ENCODE measurements at regions not wholly inside any gene's neighbourhood (a gene's known extent, or its start where the extent isn't known, plus 50 kb on each side); places are given as distances from the start of the nearest gene placed in this dataset.

DNA sequence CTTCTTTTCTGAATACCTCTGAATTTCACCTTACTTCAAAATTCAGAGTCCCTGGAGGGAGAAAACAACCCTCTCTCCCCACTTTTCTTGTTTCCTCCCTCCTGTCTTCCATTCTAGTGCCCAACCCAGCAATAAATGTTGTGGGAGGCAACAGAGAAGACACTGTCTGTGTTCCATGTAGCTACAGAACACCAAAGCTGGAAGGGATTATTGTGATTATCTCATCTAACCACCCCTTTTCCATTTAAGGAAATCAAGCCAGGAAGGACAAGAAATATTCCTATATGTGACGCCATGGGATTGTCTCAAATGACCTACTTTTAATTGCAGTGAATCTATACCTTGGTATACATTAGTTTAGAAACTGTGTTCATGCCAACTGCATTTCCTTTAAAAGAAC lies 476.6 kb upstream of the TNC start:
- ATAC-seq (no peak), DNase-seq (ENCODE audit: low read depth in 1 of 2, low spot score in 1 of 2) (no peak), FAIRE-seq (no peak)
- POLR2A ChIA-PET = interaction anchor here (1.0 to 3.4 kb wide), 3 partner anchors 78 to 559 kb away, joined by 3 to 40 read pairs (median 15); partner anchors contain the start of gene PAPPA
- Histone ChIP-seq H3K9me3 (peaks cover 8% of the 10 kb centered on the region), H3K4me3 (no peak overlapping the region), H3K4me2 (peak overlapping the region; percentile 46; the same call in 2 of the 3 replicates), H3K27ac (peak overlapping the region; percentile 89 to 93), H3K4me1 (peaks cover 64% of the 10 kb centered on the region)
- WGBS (ENCODE audit: missing lambda C conversion rate) = 89% methylated on average over 1 of the region's 1 CpG
- CTCF ChIA-PET = interaction anchor here (0.7 to 7.3 kb wide), 27 partner anchors 10 to 1061 kb away, joined by 3 to 118 read pairs (median 6); no protein-coding TSS in a partner anchor
- TF ChIP-seq MYC (IDR thresholded peaks at IDR 0.05; ENCODE audit: borderline replicate concordance, low read length) (no peak), TFCP2L1 (CRISPR knock-in tag; IDR thresholded peaks at IDR 0.05) (no peak), MAZ (IDR thresholded peaks at IDR 0.05; ENCODE audit: borderline replicate concordance, low read depth, low read length) (no peak), CBX2 (IDR thresholded peaks at IDR 0.05; ENCODE audit: borderline replicate concordance, low read depth) (no peak), RARB (CRISPR knock-in tag; IDR thresholded peaks at IDR 0.05) (no peak), FOSL2 (IDR thresholded peaks at IDR 0.05) (no peak), FOSL2 (CRISPR knock-in tag; IDR thresholded peaks at IDR 0.05) (no peak), HOXB5 (CRISPR knock-in tag; IDR thresholded peaks at IDR 0.05) (no peak), RFX5 (IDR thresholded peaks at IDR 0.05) (no peak), SMC3 (IDR thresholded peaks at IDR 0.05) (no peak), HOXA7 (CRISPR knock-in tag; IDR thresholded peaks at IDR 0.05) (no peak), TP53 (CRISPR knock-in tag; IDR thresholded peaks at IDR 0.05) (no peak), HDAC2 (IDR thresholded peaks at IDR 0.05) (no peak), CEBPB (IDR thresholded peaks at IDR 0.05) (no peak), KDM1A (IDR thresholded peaks at IDR 0.05; ENCODE audit: low read depth) (no peak)
- TF ChIP-seq, protein P1, sequence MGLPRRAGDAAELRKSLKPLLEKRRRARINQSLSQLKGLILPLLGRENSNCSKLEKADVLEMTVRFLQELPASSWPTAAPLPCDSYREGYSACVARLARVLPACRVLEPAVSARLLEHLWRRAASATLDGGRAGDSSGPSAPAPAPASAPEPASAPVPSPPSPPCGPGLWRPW (IDR thresholded peaks at IDR 0.05) = no peak
- TF ChIP-seq, protein P2, sequence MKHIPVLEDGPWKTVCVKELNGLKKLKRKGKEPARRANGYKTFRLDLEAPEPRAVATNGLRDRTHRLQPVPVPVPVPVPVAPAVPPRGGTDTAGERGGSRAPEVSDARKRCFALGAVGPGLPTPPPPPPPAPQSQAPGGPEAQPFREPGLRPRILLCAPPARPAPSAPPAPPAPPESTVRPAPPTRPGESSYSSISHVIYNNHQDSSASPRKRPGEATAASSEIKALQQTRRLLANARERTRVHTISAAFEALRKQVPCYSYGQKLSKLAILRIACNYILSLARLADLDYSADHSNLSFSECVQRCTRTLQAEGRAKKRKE (CRISPR knock-in tag; IDR thresholded peaks at IDR 0.05; ENCODE audit: low read depth) = no peak

DNA sequence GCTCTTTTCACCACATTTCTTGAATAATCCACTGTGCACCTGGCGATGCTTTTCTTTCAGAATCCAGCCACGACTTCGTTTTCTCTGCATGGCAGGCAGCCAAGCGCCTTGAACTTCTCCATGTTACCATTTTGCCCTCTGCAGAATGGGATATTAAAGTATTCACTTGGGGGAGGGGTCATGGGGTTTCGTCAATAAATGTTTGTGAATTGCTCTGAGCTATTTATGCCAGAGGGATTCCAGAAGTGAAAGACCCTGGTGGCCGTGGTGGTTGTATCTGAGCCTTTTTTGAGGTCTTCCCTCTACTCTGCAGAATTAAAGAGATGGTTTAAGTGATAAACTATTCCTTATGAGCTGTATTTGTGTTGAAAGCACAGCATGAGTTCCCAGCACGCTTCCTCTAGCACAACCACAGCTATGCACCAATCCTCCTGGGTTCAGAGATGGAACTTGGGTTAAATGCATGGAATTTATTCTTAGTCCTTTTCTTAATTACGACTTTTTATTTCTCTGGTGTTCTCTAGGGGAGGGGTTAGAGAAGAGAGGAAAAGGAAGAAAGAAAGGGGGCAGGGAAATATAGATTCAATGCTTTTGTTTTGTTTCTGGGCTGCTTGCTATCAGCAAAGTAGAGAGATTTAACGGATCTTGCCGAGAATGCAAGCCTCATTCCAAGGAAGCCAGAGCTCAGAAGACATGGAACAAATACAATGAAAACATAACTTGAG lies 478.2 kb upstream of the TNC start:
- ChIA-PET POLR2A (interaction anchor here (1.5 to 1.9 kb wide), 2 partner anchors 76 to 560 kb away, joined by 4 to 6 read pairs; no protein-coding TSS in a partner anchor), CTCF (interaction anchor here (0.7 to 7.3 kb wide), 6 partner anchors 76 to 976 kb away, joined by 3 to 88 read pairs (median 41); no protein-coding TSS in a partner anchor)
- TF ChIP-seq ZNF302 (CRISPR knock-in tag; IDR thresholded peaks at IDR 0.05) (no peak), ZFP36 (IDR thresholded peaks at IDR 0.05; ENCODE audit: borderline replicate concordance, partially characterized antibody) (no peak), KDM1A (IDR thresholded peaks at IDR 0.05; ENCODE audit: low read depth) (no peak), NR3C1 (IDR thresholded peaks at IDR 0.05) (no peak), BHLHE40 (IDR thresholded peaks at IDR 0.05; ENCODE audit: low read depth, low read length) (no peak), RFX5 (IDR thresholded peaks at IDR 0.05) (no peak), NFE2L2 (conservative IDR thresholded peaks at IDR 0.05; ENCODE audit: low read length) (no peak), POLR2A (IDR thresholded peaks at IDR 0.05; ENCODE audit: low read length) (no peak), CEBPB (IDR thresholded peaks at IDR 0.05) (no peak), SREBF2 (IDR thresholded peaks at IDR 0.05) (no peak), ZSCAN20 (CRISPR knock-in tag; IDR thresholded peaks at IDR 0.05) (no peak), NPAS2 (CRISPR knock-in tag; IDR thresholded peaks at IDR 0.05; ENCODE audit: borderline replicate concordance) (no peak), TFCP2L1 (CRISPR knock-in tag; IDR thresholded peaks at IDR 0.05) (no peak), ZC3H11A (IDR thresholded peaks at IDR 0.05) (no peak), EP300 (IDR thresholded peaks at IDR 0.05) (no peak), FOSB (CRISPR knock-in tag; IDR thresholded peaks at IDR 0.05) (no peak)
- TF ChIP-seq, protein P3, sequence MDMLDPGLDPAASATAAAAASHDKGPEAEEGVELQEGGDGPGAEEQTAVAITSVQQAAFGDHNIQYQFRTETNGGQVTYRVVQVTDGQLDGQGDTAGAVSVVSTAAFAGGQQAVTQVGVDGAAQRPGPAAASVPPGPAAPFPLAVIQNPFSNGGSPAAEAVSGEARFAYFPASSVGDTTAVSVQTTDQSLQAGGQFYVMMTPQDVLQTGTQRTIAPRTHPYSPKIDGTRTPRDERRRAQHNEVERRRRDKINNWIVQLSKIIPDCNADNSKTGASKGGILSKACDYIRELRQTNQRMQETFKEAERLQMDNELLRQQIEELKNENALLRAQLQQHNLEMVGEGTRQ (IDR thresholded peaks at IDR 0.05) = no peak
- TF ChIP-seq, protein P4, sequence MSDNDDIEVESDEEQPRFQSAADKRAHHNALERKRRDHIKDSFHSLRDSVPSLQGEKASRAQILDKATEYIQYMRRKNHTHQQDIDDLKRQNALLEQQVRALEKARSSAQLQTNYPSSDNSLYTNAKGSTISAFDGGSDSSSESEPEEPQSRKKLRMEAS (IDR thresholded peaks at IDR 0.05) = no peak
- TF ChIP-seq, protein P5, sequence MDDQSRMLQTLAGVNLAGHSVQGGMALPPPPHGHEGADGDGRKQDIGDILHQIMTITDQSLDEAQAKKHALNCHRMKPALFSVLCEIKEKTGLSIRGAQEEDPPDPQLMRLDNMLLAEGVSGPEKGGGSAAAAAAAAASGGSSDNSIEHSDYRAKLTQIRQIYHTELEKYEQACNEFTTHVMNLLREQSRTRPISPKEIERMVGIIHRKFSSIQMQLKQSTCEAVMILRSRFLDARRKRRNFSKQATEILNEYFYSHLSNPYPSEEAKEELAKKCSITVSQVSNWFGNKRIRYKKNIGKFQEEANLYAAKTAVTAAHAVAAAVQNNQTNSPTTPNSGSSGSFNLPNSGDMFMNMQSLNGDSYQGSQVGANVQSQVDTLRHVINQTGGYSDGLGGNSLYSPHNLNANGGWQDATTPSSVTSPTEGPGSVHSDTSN (IDR thresholded peaks at IDR 0.05) = no peak
- H3K4me2 ChIP-seq = peak overlapping the region; percentile 27; the same call in 2 of the 3 replicates
- no peak for ATAC-seq
- H3K9me3 ChIP-seq = 0 out of 3 replicates have a peak, but pooled peaks cover 5% of the 10 kb centered on the region
- peak; percentile 18 for FAIRE-seq
- no peak overlapping the region for H3K4me3 ChIP-seq
- DNase-seq (ENCODE audit: low read depth in 1 of 2, low spot score in 1 of 2) = peak in 1 of 2 experiments; percentile 9
- peak overlapping the region; percentile 89 to 93 for H3K27ac ChIP-seq
- WGBS (ENCODE audit: missing lambda C conversion rate) = 89% methylated on average over 10 of the region's 10 CpGs
- peaks cover 49% of the 10 kb centered on the region for H3K4me1 ChIP-seq
